GM19043 (cell line): ENCODE measurements at regions not wholly inside any gene's neighbourhood (a gene's known extent, or its start where the extent isn't known, plus 50 kb on each side); places are given as distances from the start of the nearest gene placed in this dataset.

ENCODE experiments used
- ATAC-seq: cut with Tn5 transposase; IDR thresholded peaks from one replicate; pipeline ENCODE4 v1.9.1; 2021; ENCODE audit warnings: low read depth; ENCODE audit not compliant: unreplicated experiment

- ATAC-seq, result no peak
These were observed 1142.1 kb upstream of the PRMT6 start for GRCh38 chr1:105914403-105914802.

- no peak for ATAC-seq
These were observed 1121.7 kb upstream of the PRMT6 start for GRCh38 chr1:105934806-105935205.

GRCh38 chr1:105964879-105965278 lies 1091.6 kb upstream of the PRMT6 start:
- ATAC-seq, result no peak

- ATAC-seq, result no peak
These were observed 1059.0 kb upstream of the PRMT6 start for GRCh38 chr1:105997516-105997915.

GRCh38 chr1:106022312-106022902 lies 1034.1 kb upstream of the PRMT6 start:
- no peak for ATAC-seq

GRCh38 chr1:106027871-106028270 lies 1028.6 kb upstream of the PRMT6 start:
- ATAC-seq, result no peak

- ATAC-seq, result no peak
These were observed 1018.9 kb upstream of the PRMT6 start for GRCh38 chr1:106037526-106037925.

GRCh38 chr1:106038260-106038659 lies 1018.2 kb upstream of the PRMT6 start:
- ATAC-seq, result no peak

GRCh38 chr1:106043971-106044370 lies 1012.5 kb upstream of the PRMT6 start:
- no peak for ATAC-seq

- no peak for ATAC-seq
These were observed 1009.3 kb upstream of the PRMT6 start for GRCh38 chr1:106047210-106047609.

GRCh38 chr1:106049595-106049994 lies 1006.9 kb upstream of the PRMT6 start:
- no peak for ATAC-seq

GRCh38 chr1:106055855-106056254 lies 1000.6 kb upstream of the PRMT6 start:
- ATAC-seq, result no peak

GRCh38 chr1:106061586-106062495 lies 994.6 kb upstream of the PRMT6 start:
- ATAC-seq, result no peak

GRCh38 chr1:106063510-106063909 lies 993.0 kb upstream of the PRMT6 start:
- no peak for ATAC-seq

GRCh38 chr1:106072909-106073600 lies 983.4 kb upstream of the PRMT6 start:
- ATAC-seq, result no peak

GRCh38 chr1:106080608-106081325 lies 975.7 kb upstream of the PRMT6 start:
- no peak for ATAC-seq

- no peak for ATAC-seq
These were observed 945.4 kb upstream of the PRMT6 start for GRCh38 chr1:106111044-106111443.

GRCh38 chr1:106113851-106114250 lies 942.6 kb upstream of the PRMT6 start:
- ATAC-seq, result no peak

GRCh38 chr1:106120789-106121188 lies 935.7 kb upstream of the PRMT6 start:
- ATAC-seq, result no peak

GRCh38 chr1:106121728-106122127 lies 934.7 kb upstream of the PRMT6 start:
- ATAC-seq, result no peak

- ATAC-seq, result no peak
These were observed 921.9 kb upstream of the PRMT6 start for GRCh38 chr1:106134561-106134960.
